ENCODE measurements at regions not wholly inside any gene's neighbourhood (a gene's known extent, or its start where the extent isn't known, plus 50 kb on each side); places are given as distances from the start of the nearest gene placed in this dataset.

DNA sequence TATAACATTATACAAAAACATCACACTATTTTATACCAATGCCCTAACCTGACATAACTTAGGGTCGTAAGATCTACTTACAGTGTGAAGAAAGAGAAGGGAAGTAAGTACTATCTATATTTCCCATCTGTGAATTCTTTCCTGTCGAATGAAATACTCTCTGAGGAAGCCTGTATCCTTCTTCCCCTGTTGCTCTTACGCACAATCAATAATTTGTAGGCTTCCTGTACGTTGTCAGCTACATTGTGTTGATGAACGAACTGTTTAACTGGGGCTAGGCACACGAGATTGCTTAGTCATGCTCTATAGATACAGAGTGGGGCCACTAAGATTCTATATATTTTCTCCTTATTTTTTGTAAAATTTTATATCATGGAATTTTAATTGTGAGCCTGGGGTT is 1125.0 kb upstream of the CELF4 start:
- 48 to 50% methylated on average over 6 of the region's 6 CpGs for WGBS, 2 donors (ENCODE audit: low coverage in 1 of 2)
- no peak for DNase-seq
- no peaks in the 10 kb centered on the region for H3K4me1 ChIP-seq
- in situ Hi-C loops (cut with MboI; ENCODE audit: low pct_ligation_motif_present in 1 of 4, low pct_unique_long_range_greater_than_20kb in 1 of 4, low sequenced_read_pairs in 3 of 4) = no loop called here
- no peak for TF ChIP-seq POLR2AphosphoS5 (IDR thresholded peaks at IDR 0.05)
- TF ChIP-seq, protein P1, sequence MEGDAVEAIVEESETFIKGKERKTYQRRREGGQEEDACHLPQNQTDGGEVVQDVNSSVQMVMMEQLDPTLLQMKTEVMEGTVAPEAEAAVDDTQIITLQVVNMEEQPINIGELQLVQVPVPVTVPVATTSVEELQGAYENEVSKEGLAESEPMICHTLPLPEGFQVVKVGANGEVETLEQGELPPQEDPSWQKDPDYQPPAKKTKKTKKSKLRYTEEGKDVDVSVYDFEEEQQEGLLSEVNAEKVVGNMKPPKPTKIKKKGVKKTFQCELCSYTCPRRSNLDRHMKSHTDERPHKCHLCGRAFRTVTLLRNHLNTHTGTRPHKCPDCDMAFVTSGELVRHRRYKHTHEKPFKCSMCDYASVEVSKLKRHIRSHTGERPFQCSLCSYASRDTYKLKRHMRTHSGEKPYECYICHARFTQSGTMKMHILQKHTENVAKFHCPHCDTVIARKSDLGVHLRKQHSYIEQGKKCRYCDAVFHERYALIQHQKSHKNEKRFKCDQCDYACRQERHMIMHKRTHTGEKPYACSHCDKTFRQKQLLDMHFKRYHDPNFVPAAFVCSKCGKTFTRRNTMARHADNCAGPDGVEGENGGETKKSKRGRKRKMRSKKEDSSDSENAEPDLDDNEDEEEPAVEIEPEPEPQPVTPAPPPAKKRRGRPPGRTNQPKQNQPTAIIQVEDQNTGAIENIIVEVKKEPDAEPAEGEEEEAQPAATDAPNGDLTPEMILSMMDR (IDR thresholded peaks at IDR 0.05) = no peak
- no peak for TF ChIP-seq POLR2A (IDR thresholded peaks at IDR 0.05)
- TF ChIP-seq EP300 (IDR thresholded peaks at IDR 0.05; ENCODE audit: low read depth) = no peak
- no peak overlapping the region for H3K27ac ChIP-seq
- H3K36me3 ChIP-seq = no peaks in the 10 kb centered on the region
- intact Hi-C loops (cut with DNase I; ENCODE audit: low total_unique reads) = no loop called here
- no peaks in the 10 kb centered on the region for H3K9me3 ChIP-seq
- no peaks in the 10 kb centered on the region for H3K27me3 ChIP-seq
- H3K4me3 ChIP-seq = no peak overlapping the region

DNA sequence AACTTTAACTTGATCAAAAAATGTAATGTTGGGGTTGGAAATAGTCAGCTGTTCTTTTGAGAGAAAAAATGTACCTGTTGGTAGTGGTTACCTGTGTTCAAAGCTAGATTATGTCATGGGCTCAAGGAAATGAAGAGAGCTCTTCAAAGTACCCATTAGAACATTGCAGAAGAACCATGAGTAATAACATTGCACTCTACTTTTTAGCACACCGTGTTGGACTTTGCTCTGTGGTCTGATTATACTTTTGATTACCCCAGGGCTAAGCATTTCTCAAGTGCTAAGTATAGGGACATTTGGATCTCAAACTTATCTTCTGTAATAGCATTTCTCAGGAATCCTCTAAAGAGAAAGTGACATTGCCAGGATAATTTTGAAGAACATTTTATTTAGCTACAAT is 1122.8 kb upstream of the CELF4 start:
- 20 to 49% methylated on average over 1 of the region's 1 CpG for WGBS, 2 donors (ENCODE audit: low coverage in 1 of 2)
- intact Hi-C loops (cut with DNase I; ENCODE audit: low total_unique reads) = no loop called here
- in situ Hi-C loops (cut with MboI; ENCODE audit: low pct_ligation_motif_present in 1 of 4, low pct_unique_long_range_greater_than_20kb in 1 of 4, low sequenced_read_pairs in 3 of 4) = no loop called here
- no peaks in the 10 kb centered on the region for H3K27me3 ChIP-seq
- H3K4me3 ChIP-seq = no peak overlapping the region
- H3K9me3 ChIP-seq = peaks cover 0 to 4% of the 10 kb centered on the region in 2 donors
- no peak overlapping the region for H3K27ac ChIP-seq
- TF ChIP-seq POLR2AphosphoS5 (IDR thresholded peaks at IDR 0.05) (no peak), EP300 (IDR thresholded peaks at IDR 0.05; ENCODE audit: low read depth) (no peak), POLR2A (IDR thresholded peaks at IDR 0.05) (no peak)
- TF ChIP-seq, protein P1 (IDR thresholded peaks at IDR 0.05) = no peak
- DNase-seq = no peak
- no peaks in the 10 kb centered on the region for H3K36me3 ChIP-seq
- no peaks in the 10 kb centered on the region for H3K4me1 ChIP-seq

- Histone ChIP-seq H3K27ac (no peak overlapping the region), H3K4me3 (no peak overlapping the region), H3K9me3 (peaks cover 10 to 11% of the 10 kb centered on the region in 2 donors), H3K27me3 (no peaks in the 10 kb centered on the region), H3K36me3 (no peaks in the 10 kb centered on the region), H3K4me1 (no peaks in the 10 kb centered on the region)
- intact Hi-C loops (cut with DNase I; ENCODE audit: low total_unique reads) (no loop called here), in situ Hi-C loops (cut with MboI; ENCODE audit: low pct_ligation_motif_present in 1 of 4, low pct_unique_long_range_greater_than_20kb in 1 of 4, low sequenced_read_pairs in 3 of 4) (no loop called here)
- TF ChIP-seq, protein P1 (IDR thresholded peaks at IDR 0.05) = no peak
- TF ChIP-seq EP300 (IDR thresholded peaks at IDR 0.05; ENCODE audit: low read depth) (no peak), POLR2AphosphoS5 (IDR thresholded peaks at IDR 0.05) (no peak), POLR2A (IDR thresholded peaks at IDR 0.05) (no peak)
- no peak for DNase-seq
Measured at GRCh38 chr18:38670486-38670885, 1104.9 kb upstream of the CELF4 start.

GRCh38 chr18:38664929-38665328 is 1099.3 kb upstream of the CELF4 start:
- H3K27me3 ChIP-seq = no peaks in the 10 kb centered on the region
- no peaks in the 10 kb centered on the region for H3K4me1 ChIP-seq
- no peaks in the 10 kb centered on the region for H3K9me3 ChIP-seq
- no peak for TF ChIP-seq POLR2A (IDR thresholded peaks at IDR 0.05)
- in situ Hi-C loops (cut with MboI; ENCODE audit: low pct_ligation_motif_present in 1 of 4, low pct_unique_long_range_greater_than_20kb in 1 of 4, low sequenced_read_pairs in 3 of 4) = no loop called here
- no peak overlapping the region for H3K4me3 ChIP-seq
- DNase-seq = no peak
- intact Hi-C loops (cut with DNase I; ENCODE audit: low total_unique reads) = no loop called here
- 73% methylated on average over 1 of the region's 1 CpG; no CpG with 5 or more reads in 1 of the 2 donors for WGBS, 2 donors (ENCODE audit: low coverage in 1 of 2)
- H3K36me3 ChIP-seq = no peaks in the 10 kb centered on the region
- H3K27ac ChIP-seq = no peak overlapping the region

DNA sequence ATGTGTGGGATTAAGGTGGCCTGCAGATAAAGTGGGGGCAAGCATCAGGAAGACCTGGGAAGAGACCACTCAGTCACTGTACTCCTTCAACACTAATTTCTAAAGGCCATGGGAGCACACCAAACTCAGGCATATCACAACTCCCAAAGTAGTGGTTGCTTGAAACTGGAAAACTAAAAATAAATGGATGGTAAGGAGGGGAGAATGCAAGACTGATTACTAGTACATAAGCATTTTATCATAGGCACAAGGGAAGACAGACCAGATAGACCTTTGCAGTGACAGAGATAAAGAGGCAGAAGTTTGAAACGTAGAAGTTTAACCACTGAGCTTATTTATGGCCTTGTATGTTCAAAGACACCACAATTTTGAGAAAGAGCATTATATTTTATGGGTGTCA is 1098.1 kb upstream of the CELF4 start:
- no peak for TF ChIP-seq POLR2AphosphoS5 (IDR thresholded peaks at IDR 0.05)
- no peak for TF ChIP-seq POLR2A (IDR thresholded peaks at IDR 0.05)
- TF ChIP-seq, protein P1 (IDR thresholded peaks at IDR 0.05) = no peak
- TF ChIP-seq EP300 (IDR thresholded peaks at IDR 0.05; ENCODE audit: low read depth) = no peak
- Histone ChIP-seq H3K27me3 (no peaks in the 10 kb centered on the region), H3K4me3 (no peak overlapping the region), H3K4me1 (no peaks in the 10 kb centered on the region), H3K27ac (no peak overlapping the region), H3K9me3 (no peaks in the 10 kb centered on the region), H3K36me3 (no peaks in the 10 kb centered on the region)
- WGBS, 2 donors (ENCODE audit: low coverage in 1 of 2) = 36 to 44% methylated on average over 1 of the region's 1 CpG
- in situ Hi-C loops (cut with MboI; ENCODE audit: low pct_ligation_motif_present in 1 of 4, low pct_unique_long_range_greater_than_20kb in 1 of 4, low sequenced_read_pairs in 3 of 4) = no loop called here
- intact Hi-C loops (cut with DNase I; ENCODE audit: low total_unique reads) = no loop called here
- no peak for DNase-seq
